ENCODE measurements at regions not wholly inside any gene's neighbourhood (a gene's known extent, or its start where the extent isn't known, plus 50 kb on each side); places are given as distances from the start of the nearest gene placed in this dataset.

DNA sequence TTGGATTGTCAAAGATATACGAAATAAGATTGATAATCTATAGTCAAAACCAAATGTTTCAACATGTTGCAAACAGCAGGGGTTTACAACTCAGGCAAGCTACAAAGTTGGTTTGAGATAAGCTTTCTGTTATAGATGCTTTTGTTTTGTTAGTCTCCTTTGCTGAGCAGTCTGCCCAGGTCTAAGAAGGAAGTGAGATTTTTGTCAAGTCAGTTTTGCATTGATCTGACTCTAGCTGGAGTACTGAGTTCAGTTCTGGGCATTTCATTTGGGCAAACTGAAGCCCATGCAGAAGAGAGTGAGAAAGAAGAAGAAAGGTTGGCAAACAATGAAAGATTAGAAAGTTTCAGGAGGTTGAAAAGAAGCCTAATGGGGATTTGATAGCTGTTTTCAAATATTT lies 983.0 kb upstream of the SLC39A10 start:
- no peaks in the 10 kb centered on the region for H3K79me2 ChIP-seq (ENCODE audit: insufficient read depth)
- no peaks in the 10 kb centered on the region for H4K20me1 ChIP-seq (ENCODE audit: insufficient read depth)
- ChIA-PET POLR2A (no interaction called here), CTCF (interaction anchor here (1.1 to 1.4 kb wide), 2 partner anchors 9 to 11 kb away, joined by 3 to 4 read pairs; no protein-coding TSS in a partner anchor)
- no peak overlapping the region for H3K4me3 ChIP-seq (ENCODE audit: low read depth in 2 of 2, low read length in 1 of 2)
- no peaks in the 10 kb centered on the region for H3K36me3 ChIP-seq (replicated peaks in 1 of 2; ENCODE audit: control insufficient read depth in 1 of 2, insufficient read depth in 2 of 2, low read length in 1 of 2)
- H3K27me3 ChIP-seq (ENCODE audit: insufficient read depth) = no peaks in the 10 kb centered on the region
- TF ChIP-seq JUND (IDR thresholded peaks at IDR 0.05) = no peak
- TF ChIP-seq, protein P1, sequence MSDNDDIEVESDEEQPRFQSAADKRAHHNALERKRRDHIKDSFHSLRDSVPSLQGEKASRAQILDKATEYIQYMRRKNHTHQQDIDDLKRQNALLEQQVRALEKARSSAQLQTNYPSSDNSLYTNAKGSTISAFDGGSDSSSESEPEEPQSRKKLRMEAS (IDR thresholded peaks at IDR 0.05; ENCODE audit: low read depth) = no peak
- TF ChIP-seq TAF1 (IDR thresholded peaks at IDR 0.05; ENCODE audit: borderline replicate concordance, low read depth, low read length) = no peak
- H3K9ac ChIP-seq = no peak overlapping the region
- no peak overlapping the region for H3K4me2 ChIP-seq
- H3K4me1 ChIP-seq (ENCODE audit: control insufficient read depth in 1 of 2, insufficient read depth in 2 of 2, low read depth in 1 of 2, low read length in 1 of 2) = no peaks in the 10 kb centered on the region
- no peak overlapping the region for H2AFZ ChIP-seq (ENCODE audit: low read depth)
- no peak overlapping the region for H3K27ac ChIP-seq (ENCODE audit: low read depth in 2 of 2, low read length in 1 of 2)
- 5% methylated on average over 1 of the region's 1 CpG for WGBS (ENCODE audit: low lambda C conversion rate)
- no peaks in the 10 kb centered on the region for H3K9me3 ChIP-seq
- no peak for DNase-seq
- no peaks in the 10 kb centered on the region for H3K9me2 ChIP-seq
- H3F3A ChIP-seq (replicated peaks; ENCODE audit: insufficient read depth) = no peaks in the 10 kb centered on the region

DNA sequence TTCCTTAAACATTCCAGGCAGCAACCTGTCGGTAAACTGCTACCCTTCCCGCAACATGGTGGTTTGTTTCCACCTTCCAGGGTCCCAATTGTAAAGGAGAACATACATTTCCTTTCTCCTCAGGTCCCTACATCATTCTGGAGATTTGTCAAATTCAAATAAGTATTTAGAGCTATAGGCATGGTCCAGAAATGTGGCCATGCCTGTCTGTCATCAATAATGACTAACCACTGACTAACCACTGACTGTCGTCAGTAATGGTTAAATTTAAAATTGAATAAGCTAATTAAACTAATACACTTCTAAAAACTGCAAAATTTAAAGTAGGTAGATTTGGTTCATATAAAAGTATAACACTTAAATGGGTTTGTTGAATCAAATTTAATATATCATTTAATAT lies 984.0 kb upstream of the SLC39A10 start:
- Histone ChIP-seq H3K4me2 (no peak overlapping the region), H3K27me3 (ENCODE audit: insufficient read depth) (no peaks in the 10 kb centered on the region), H3K36me3 (replicated peaks in 1 of 2; ENCODE audit: control insufficient read depth in 1 of 2, insufficient read depth in 2 of 2, low read length in 1 of 2) (no peaks in the 10 kb centered on the region), H3K9ac (no peak overlapping the region), H3K9me3 (no peaks in the 10 kb centered on the region), H3K4me1 (ENCODE audit: control insufficient read depth in 1 of 2, insufficient read depth in 2 of 2, low read depth in 1 of 2, low read length in 1 of 2) (no peaks in the 10 kb centered on the region), H3K27ac (ENCODE audit: low read depth in 2 of 2, low read length in 1 of 2) (no peak overlapping the region), H3K79me2 (ENCODE audit: insufficient read depth) (no peaks in the 10 kb centered on the region), H2AFZ (ENCODE audit: low read depth) (no peak overlapping the region), H3F3A (replicated peaks; ENCODE audit: insufficient read depth) (no peaks in the 10 kb centered on the region), H3K4me3 (ENCODE audit: low read depth in 2 of 2, low read length in 1 of 2) (no peak overlapping the region), H4K20me1 (ENCODE audit: insufficient read depth) (no peaks in the 10 kb centered on the region), H3K9me2 (no peaks in the 10 kb centered on the region)
- DNase-seq = no peak
- ChIA-PET POLR2A (no interaction called here), CTCF (interaction anchor here (1.1 kb wide), 1 partner anchor 10 kb away, joined by 4 read pairs; no protein-coding TSS in a partner anchor)
- no peak for TF ChIP-seq TEAD4 (IDR thresholded peaks at IDR 0.05; ENCODE audit: borderline replicate concordance, insufficient read depth)
- TF ChIP-seq CHD2 (IDR thresholded peaks at IDR 0.05; ENCODE audit: low read length, partially characterized antibody) = no peak
- TF ChIP-seq GABPA (IDR thresholded peaks at IDR 0.05; ENCODE audit: low read depth) = no peak
- TF ChIP-seq TCF12 (IDR thresholded peaks at IDR 0.05) = no peak
- TF ChIP-seq JUND (IDR thresholded peaks at IDR 0.05) = no peak
- TF ChIP-seq, protein P2, sequence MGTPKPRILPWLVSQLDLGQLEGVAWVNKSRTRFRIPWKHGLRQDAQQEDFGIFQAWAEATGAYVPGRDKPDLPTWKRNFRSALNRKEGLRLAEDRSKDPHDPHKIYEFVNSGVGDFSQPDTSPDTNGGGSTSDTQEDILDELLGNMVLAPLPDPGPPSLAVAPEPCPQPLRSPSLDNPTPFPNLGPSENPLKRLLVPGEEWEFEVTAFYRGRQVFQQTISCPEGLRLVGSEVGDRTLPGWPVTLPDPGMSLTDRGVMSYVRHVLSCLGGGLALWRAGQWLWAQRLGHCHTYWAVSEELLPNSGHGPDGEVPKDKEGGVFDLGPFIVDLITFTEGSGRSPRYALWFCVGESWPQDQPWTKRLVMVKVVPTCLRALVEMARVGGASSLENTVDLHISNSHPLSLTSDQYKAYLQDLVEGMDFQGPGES (IDR thresholded peaks at IDR 0.05; ENCODE audit: low read depth, low read length) = no peak
- TF ChIP-seq EZH2phosphoT487 (IDR thresholded peaks at IDR 0.05; ENCODE audit: borderline replicate concordance, low read depth) = no peak
- TF ChIP-seq RAD21 (IDR thresholded peaks at IDR 0.05; ENCODE audit: low read length) = no peak
- TF ChIP-seq EP300 (IDR thresholded peaks at IDR 0.05; ENCODE audit: borderline replicate concordance in 1 of 2, low read depth in 1 of 2, low read length in 1 of 2) = no peak
- TF ChIP-seq, protein P3, sequence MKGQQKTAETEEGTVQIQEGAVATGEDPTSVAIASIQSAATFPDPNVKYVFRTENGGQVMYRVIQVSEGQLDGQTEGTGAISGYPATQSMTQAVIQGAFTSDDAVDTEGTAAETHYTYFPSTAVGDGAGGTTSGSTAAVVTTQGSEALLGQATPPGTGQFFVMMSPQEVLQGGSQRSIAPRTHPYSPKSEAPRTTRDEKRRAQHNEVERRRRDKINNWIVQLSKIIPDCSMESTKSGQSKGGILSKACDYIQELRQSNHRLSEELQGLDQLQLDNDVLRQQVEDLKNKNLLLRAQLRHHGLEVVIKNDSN (IDR thresholded peaks at IDR 0.05; ENCODE audit: borderline replicate concordance, low read depth) = no peak
- TF ChIP-seq, protein P4, sequence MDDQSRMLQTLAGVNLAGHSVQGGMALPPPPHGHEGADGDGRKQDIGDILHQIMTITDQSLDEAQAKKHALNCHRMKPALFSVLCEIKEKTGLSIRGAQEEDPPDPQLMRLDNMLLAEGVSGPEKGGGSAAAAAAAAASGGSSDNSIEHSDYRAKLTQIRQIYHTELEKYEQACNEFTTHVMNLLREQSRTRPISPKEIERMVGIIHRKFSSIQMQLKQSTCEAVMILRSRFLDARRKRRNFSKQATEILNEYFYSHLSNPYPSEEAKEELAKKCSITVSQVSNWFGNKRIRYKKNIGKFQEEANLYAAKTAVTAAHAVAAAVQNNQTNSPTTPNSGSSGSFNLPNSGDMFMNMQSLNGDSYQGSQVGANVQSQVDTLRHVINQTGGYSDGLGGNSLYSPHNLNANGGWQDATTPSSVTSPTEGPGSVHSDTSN (IDR thresholded peaks at IDR 0.05) = no peak
- no peak for TF ChIP-seq FOXM1 (IDR thresholded peaks at IDR 0.05; ENCODE audit: low read depth)
- no peak for TF ChIP-seq FOXJ3 (CRISPR knock-in tag; IDR thresholded peaks at IDR 0.05)
- TF ChIP-seq YY1 (IDR thresholded peaks at IDR 0.05; ENCODE audit: low read depth) = no peak
- no peak for TF ChIP-seq MXI1 (IDR thresholded peaks at IDR 0.05; ENCODE audit: low read depth, low read length)
- WGBS (ENCODE audit: low lambda C conversion rate) = 13% methylated on average over 3 of the region's 3 CpGs
